ENCODE measurements at regions not wholly inside any gene's neighbourhood (a gene's known extent, or its start where the extent isn't known, plus 50 kb on each side); places are given as distances from the start of the nearest gene placed in this dataset.

- POLR2A ChIA-PET, result interaction anchor here (0.6 to 0.7 kb wide), 2 partner anchors 51 to 127 kb away, joined by 3 to 4 read pairs; no protein-coding TSS in a partner anchor
- DNase-seq (ENCODE audit: low spot score), result no peak
- H3K9me3 ChIP-seq (ENCODE audit: low read length), result no peaks in the 10 kb centered on the region
- no peak overlapping the region for H2AFZ ChIP-seq (ENCODE audit: low read length)
- H3K4me1 ChIP-seq (ENCODE audit: insufficient read depth, low read length, poor library complexity, severe bottlenecking), result no peaks in the 10 kb centered on the region
- H3K79me2 ChIP-seq (ENCODE audit: insufficient read depth, low read depth, low read length), result no peaks in the 10 kb centered on the region
- BruUV-seq (replicated peaks), result no TSS peak
- H4K20me1 ChIP-seq (ENCODE audit: insufficient read depth, low read length), result no peaks in the 10 kb centered on the region
- no peak overlapping the region for H3K4me3 ChIP-seq (ENCODE audit: low read depth, low read length, poor library complexity, severe bottlenecking)
- intact Hi-C loops (cut with micrococcal nuclease; ENCODE audit: unreplicated experiment), result loop anchor here (5.0 kb wide), 1 partner anchor 112 kb away; no protein-coding TSS in a partner anchor
- no peaks in the 10 kb centered on the region for H3K36me3 ChIP-seq (ENCODE audit: insufficient read depth, low read length)
- CTCF ChIA-PET (ENCODE audit: unreplicated experiment), result no interaction called here
- no peaks in the 10 kb centered on the region for H3K9me2 ChIP-seq (ENCODE audit: insufficient read depth, low read length)
- H3K27ac ChIP-seq (ENCODE audit: low read depth, low read length, poor library complexity, severe bottlenecking), result no peak overlapping the region
- H3K4me2 ChIP-seq (ENCODE audit: low read length), result no peak overlapping the region
- no peak for TF ChIP-seq EZH2phosphoT487 (IDR thresholded peaks at IDR 0.05; ENCODE audit: borderline replicate concordance, low read depth, low read length)
- TF ChIP-seq, protein P1, sequence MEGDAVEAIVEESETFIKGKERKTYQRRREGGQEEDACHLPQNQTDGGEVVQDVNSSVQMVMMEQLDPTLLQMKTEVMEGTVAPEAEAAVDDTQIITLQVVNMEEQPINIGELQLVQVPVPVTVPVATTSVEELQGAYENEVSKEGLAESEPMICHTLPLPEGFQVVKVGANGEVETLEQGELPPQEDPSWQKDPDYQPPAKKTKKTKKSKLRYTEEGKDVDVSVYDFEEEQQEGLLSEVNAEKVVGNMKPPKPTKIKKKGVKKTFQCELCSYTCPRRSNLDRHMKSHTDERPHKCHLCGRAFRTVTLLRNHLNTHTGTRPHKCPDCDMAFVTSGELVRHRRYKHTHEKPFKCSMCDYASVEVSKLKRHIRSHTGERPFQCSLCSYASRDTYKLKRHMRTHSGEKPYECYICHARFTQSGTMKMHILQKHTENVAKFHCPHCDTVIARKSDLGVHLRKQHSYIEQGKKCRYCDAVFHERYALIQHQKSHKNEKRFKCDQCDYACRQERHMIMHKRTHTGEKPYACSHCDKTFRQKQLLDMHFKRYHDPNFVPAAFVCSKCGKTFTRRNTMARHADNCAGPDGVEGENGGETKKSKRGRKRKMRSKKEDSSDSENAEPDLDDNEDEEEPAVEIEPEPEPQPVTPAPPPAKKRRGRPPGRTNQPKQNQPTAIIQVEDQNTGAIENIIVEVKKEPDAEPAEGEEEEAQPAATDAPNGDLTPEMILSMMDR (conservative IDR thresholded peaks at IDR 0.05; ENCODE audit: low read length), result no peak
These were observed 80.7 kb upstream of the CCDC167 start for GRCh38 chr6:37580176-37580955.

- no peaks in the 10 kb centered on the region for H3K79me2 ChIP-seq (ENCODE audit: insufficient read depth, low read depth, low read length)
- no peaks in the 10 kb centered on the region for H3K9me2 ChIP-seq (ENCODE audit: insufficient read depth, low read length)
- POLR2A ChIA-PET, result interaction anchor here (0.7 kb wide), 1 partner anchor 50 kb away, joined by 4 read pairs; no protein-coding TSS in a partner anchor
- H3K9me3 ChIP-seq (ENCODE audit: low read length), result no peaks in the 10 kb centered on the region
- DNase-seq (ENCODE audit: low spot score), result no peak
- H3K36me3 ChIP-seq (ENCODE audit: insufficient read depth, low read length), result no peaks in the 10 kb centered on the region
- CTCF ChIA-PET (ENCODE audit: unreplicated experiment), result no interaction called here
- H3K4me3 ChIP-seq (ENCODE audit: low read depth, low read length, poor library complexity, severe bottlenecking), result no peak overlapping the region
- H4K20me1 ChIP-seq (ENCODE audit: insufficient read depth, low read length), result no peaks in the 10 kb centered on the region
- no peak overlapping the region for H2AFZ ChIP-seq (ENCODE audit: low read length)
- no peak overlapping the region for H3K4me2 ChIP-seq (ENCODE audit: low read length)
- intact Hi-C loops (cut with micrococcal nuclease; ENCODE audit: unreplicated experiment), result loop anchor here (5.0 kb wide), 1 partner anchor 113 kb away; no protein-coding TSS in a partner anchor
- TF ChIP-seq, protein P1 (conservative IDR thresholded peaks at IDR 0.05; ENCODE audit: low read length), result no peak
- TF ChIP-seq EZH2phosphoT487 (IDR thresholded peaks at IDR 0.05; ENCODE audit: borderline replicate concordance, low read depth, low read length), result no peak
- no peaks in the 10 kb centered on the region for H3K4me1 ChIP-seq (ENCODE audit: insufficient read depth, low read length, poor library complexity, severe bottlenecking)
- no peak overlapping the region for H3K27ac ChIP-seq (ENCODE audit: low read depth, low read length, poor library complexity, severe bottlenecking)
- BruUV-seq (replicated peaks), result no TSS peak
These were observed 79.9 kb upstream of the CCDC167 start for GRCh38 chr6:37579444-37580067.

Measured in OCI-LY7 (cell line).